Activated CD8-positive, alpha-beta T cell treated with anti-CD3 and anti-CD28 coated beads for 36 hours (primary cell): ENCODE measurements at regions not wholly inside any gene's neighbourhood (a gene's known extent, or its start where the extent isn't known, plus 50 kb on each side); places are given as distances from the start of the nearest gene placed in this dataset.

Source experiments
- ATAC-seq: fragments of 200-7000 bp; cut with Tn5 transposase; one replicate; pipeline ENCODE4 v1.10.0; 2021; ENCODE audit warnings: mild to moderate bottlenecking, moderate library complexity
- CTCF ChIA-PET: fragments of 350-600 bp; sonication (Branson Sonifier 250); formaldehyde crosslinking; loops from one replicate; lab custom pipeline; 2021; ENCODE audit warnings: antibody characterized with exemption; lab: Charles Lee
- POLR2A ChIA-PET: fragments of 350-600 bp; sonication (Branson Sonifier 250); formaldehyde crosslinking; loops from one replicate; lab custom pipeline; 2021; ENCODE audit warnings: antibody characterized with exemption; lab: Charles Lee
- DNase-seq: peaks from one replicate; pipeline ENCODE4 v3.0.0-alpha.2; 2020
- H3K27ac Mint-ChIP-seq: one replicate; pipeline ENCODE4 v1.8.0; 2021; ENCODE audit warnings: mild to moderate bottlenecking, mixed read lengths
- H3K27me3 Mint-ChIP-seq: one replicate; pipeline ENCODE4 v1.8.0; 2021; ENCODE audit warnings: mixed read lengths
- H3K36me3 Mint-ChIP-seq: one replicate; pipeline ENCODE4 v1.8.0; 2021; ENCODE audit warnings: low read depth, mixed read lengths
- H3K4me1 Mint-ChIP-seq: one replicate; pipeline ENCODE4 v1.8.0; 2021; ENCODE audit warnings: low read depth, mixed read lengths
- H3K4me3 Mint-ChIP-seq: one replicate; pipeline ENCODE4 v1.8.0; 2021; ENCODE audit warnings: mild to moderate bottlenecking, moderate library complexity, mixed read lengths
- H3K9me3 Mint-ChIP-seq: one replicate; pipeline ENCODE4 v1.8.0; 2021; ENCODE audit warnings: mixed read lengths
- intact Hi-C: fragments of 100-400 bp; cut with micrococcal nuclease; formaldehyde crosslinking; loops from one replicate; pipeline ENCODE4 v1.10.0; 2022
- TF ChIP-seq, protein P1 (sequence below): fragments of 200-600 bp; IDR thresholded peaks from one replicate; pipeline ENCODE4 v1.8.0; 2022; ENCODE audit warnings: antibody characterized with exemption, mild to moderate bottlenecking

- Mint-ChIP-seq H3K4me3 (no peak overlapping the region), H3K36me3 (no peaks in the 10 kb centered on the region), H3K27me3 (no peaks in the 10 kb centered on the region), H3K4me1 (no peaks in the 10 kb centered on the region), H3K27ac (no peak overlapping the region), H3K9me3 (peaks cover 4% of the 10 kb centered on the region)
- CTCF ChIA-PET, result no interaction called here
- intact Hi-C loops, result no loop called here
- no peak for DNase-seq
- POLR2A ChIA-PET, result no interaction called here
- TF ChIP-seq, protein P1, sequence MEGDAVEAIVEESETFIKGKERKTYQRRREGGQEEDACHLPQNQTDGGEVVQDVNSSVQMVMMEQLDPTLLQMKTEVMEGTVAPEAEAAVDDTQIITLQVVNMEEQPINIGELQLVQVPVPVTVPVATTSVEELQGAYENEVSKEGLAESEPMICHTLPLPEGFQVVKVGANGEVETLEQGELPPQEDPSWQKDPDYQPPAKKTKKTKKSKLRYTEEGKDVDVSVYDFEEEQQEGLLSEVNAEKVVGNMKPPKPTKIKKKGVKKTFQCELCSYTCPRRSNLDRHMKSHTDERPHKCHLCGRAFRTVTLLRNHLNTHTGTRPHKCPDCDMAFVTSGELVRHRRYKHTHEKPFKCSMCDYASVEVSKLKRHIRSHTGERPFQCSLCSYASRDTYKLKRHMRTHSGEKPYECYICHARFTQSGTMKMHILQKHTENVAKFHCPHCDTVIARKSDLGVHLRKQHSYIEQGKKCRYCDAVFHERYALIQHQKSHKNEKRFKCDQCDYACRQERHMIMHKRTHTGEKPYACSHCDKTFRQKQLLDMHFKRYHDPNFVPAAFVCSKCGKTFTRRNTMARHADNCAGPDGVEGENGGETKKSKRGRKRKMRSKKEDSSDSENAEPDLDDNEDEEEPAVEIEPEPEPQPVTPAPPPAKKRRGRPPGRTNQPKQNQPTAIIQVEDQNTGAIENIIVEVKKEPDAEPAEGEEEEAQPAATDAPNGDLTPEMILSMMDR, result no peak
- ATAC-seq, result no peak
These were observed 177.2 kb upstream of the NETO1 start for GRCh38 chr18:73045037-73045436.

- Mint-ChIP-seq H3K9me3 (peaks cover 4% of the 10 kb centered on the region), H3K4me3 (no peak overlapping the region), H3K36me3 (no peaks in the 10 kb centered on the region), H3K4me1 (no peaks in the 10 kb centered on the region), H3K27me3 (no peaks in the 10 kb centered on the region), H3K27ac (no peak overlapping the region)
- DNase-seq (no peak), ATAC-seq (no peak)
- intact Hi-C loops, result no loop called here
- ChIA-PET CTCF (no interaction called here), POLR2A (no interaction called here)
- TF ChIP-seq, protein P1, result no peak
These were observed 175.8 kb upstream of the NETO1 start for GRCh38 chr18:73043611-73044010.

GRCh38 chr18:73043211-73043610, 175.4 kb upstream of the NETO1 start:
- ChIA-PET POLR2A (no interaction called here), CTCF (no interaction called here)
- no peaks in the 10 kb centered on the region for H3K27me3 Mint-ChIP-seq
- no peaks in the 10 kb centered on the region for H3K4me1 Mint-ChIP-seq
- no peak for ATAC-seq
- intact Hi-C loops, result no loop called here
- DNase-seq, result no peak
- H3K4me3 Mint-ChIP-seq, result no peak overlapping the region
- peaks cover 4% of the 10 kb centered on the region for H3K9me3 Mint-ChIP-seq
- H3K36me3 Mint-ChIP-seq, result no peaks in the 10 kb centered on the region
- TF ChIP-seq, protein P1, result no peak
- no peak overlapping the region for H3K27ac Mint-ChIP-seq

GRCh38 chr18:73040247-73040646, 172.5 kb upstream of the NETO1 start:
- Mint-ChIP-seq H3K9me3 (no peaks in the 10 kb centered on the region), H3K27ac (no peak overlapping the region), H3K4me1 (no peaks in the 10 kb centered on the region), H3K36me3 (no peaks in the 10 kb centered on the region), H3K4me3 (no peak overlapping the region), H3K27me3 (no peaks in the 10 kb centered on the region)
- ATAC-seq (no peak), DNase-seq (no peak)
- TF ChIP-seq, protein P1, result no peak
- intact Hi-C loops, result no loop called here
- POLR2A ChIA-PET, result no interaction called here
- CTCF ChIA-PET, result no interaction called here

- DNase-seq (no peak), ATAC-seq (no peak)
- TF ChIP-seq, protein P1, result no peak
- Mint-ChIP-seq H3K4me1 (no peaks in the 10 kb centered on the region), H3K36me3 (no peaks in the 10 kb centered on the region), H3K9me3 (no peaks in the 10 kb centered on the region), H3K27me3 (no peaks in the 10 kb centered on the region), H3K4me3 (no peak overlapping the region), H3K27ac (no peak overlapping the region)
- intact Hi-C loops, result no loop called here
- ChIA-PET POLR2A (no interaction called here), CTCF (no interaction called here)
These were observed 170.5 kb upstream of the NETO1 start for GRCh38 chr18:73038336-73038735.
